ENCODE measurements at regions not wholly inside any gene's neighbourhood (a gene's known extent, or its start where the extent isn't known, plus 50 kb on each side); places are given as distances from the start of the nearest gene placed in this dataset.

GRCh38 chr9:16090907-16091629 is 538.2 kb downstream of the CCDC171 start:
- intact Hi-C loops (cut with micrococcal nuclease; ENCODE audit: unreplicated experiment): no loop called here
- Mint-ChIP-seq H3K36me3 (ENCODE audit: insufficient read depth, unreplicated experiment) (no peaks in the 10 kb centered on the region), H3K27ac (ENCODE audit: unreplicated experiment) (no peak overlapping the region), H3K4me1 (ENCODE audit: low read depth, unreplicated experiment) (no peaks in the 10 kb centered on the region), H3K4me3 (ENCODE audit: low read depth, unreplicated experiment) (no peak overlapping the region), H3K27me3 (ENCODE audit: unreplicated experiment) (no peaks in the 10 kb centered on the region), H3K9me3 (ENCODE audit: low read depth, unreplicated experiment) (peaks cover 12% of the 10 kb centered on the region)
- no peak for DNase-seq
- BruUV-seq (replicated peaks): no TSS peak
- CTCF ChIA-PET: no interaction called here
- TF ChIP-seq CTCF (IDR thresholded peaks at IDR 0.05; ENCODE audit: unreplicated experiment): no peak

DNA sequence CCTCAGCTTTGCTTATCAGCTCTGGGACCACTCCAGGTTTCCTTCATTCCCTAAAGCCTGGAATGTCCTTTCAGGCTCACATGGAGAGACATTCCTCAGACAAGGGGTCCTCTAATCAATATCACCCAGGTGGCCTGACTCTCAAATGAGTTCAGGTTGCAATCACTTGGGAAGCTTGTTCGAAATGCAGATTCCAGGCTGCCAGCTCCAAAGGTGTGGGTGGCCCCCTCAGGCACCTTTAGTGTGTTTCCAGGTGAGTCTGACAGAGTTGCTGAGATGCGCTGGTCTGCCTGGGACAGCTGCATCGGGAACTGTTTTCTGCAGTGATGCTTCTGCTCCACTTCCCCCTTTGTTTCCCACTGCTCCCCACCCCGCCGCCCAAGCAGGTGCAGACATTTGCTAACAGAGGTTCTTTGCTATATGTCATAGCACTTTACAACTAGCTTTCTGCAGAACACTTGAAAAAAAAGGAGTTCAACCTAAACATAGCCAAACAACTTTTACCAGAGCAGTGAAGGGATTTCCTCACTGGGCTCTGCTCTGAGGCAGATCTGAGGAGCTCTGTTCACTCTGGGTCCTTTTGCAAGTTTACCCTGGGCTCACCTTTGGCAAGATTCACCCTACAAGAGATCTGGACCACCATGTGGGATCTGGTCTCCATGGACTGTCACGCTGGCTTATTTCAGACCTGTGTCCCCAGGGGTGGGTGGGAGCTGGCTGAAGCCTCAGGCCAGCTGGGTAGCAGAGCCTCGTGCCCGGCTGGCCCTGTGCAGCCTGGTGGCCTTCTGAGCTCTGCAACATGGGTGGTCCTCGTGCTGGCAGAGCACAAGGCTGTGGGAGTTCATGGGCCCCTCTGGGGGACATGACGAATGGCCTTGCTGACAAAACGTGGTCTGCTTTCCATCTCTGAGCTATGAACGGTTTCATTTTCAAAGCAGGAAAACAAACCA is 539.6 kb downstream of the CCDC171 start:
- H3K4me3 Mint-ChIP-seq (ENCODE audit: low read depth, unreplicated experiment): no peak overlapping the region
- no peak for DNase-seq
- CTCF ChIA-PET: no interaction called here
- TF ChIP-seq CTCF (IDR thresholded peaks at IDR 0.05; ENCODE audit: unreplicated experiment): no peak
- BruUV-seq (replicated peaks): no TSS peak
- intact Hi-C loops (cut with micrococcal nuclease; ENCODE audit: unreplicated experiment): no loop called here
- H3K36me3 Mint-ChIP-seq (ENCODE audit: insufficient read depth, unreplicated experiment): no peaks in the 10 kb centered on the region
- H3K27ac Mint-ChIP-seq (ENCODE audit: unreplicated experiment): no peak overlapping the region
- H3K4me1 Mint-ChIP-seq (ENCODE audit: low read depth, unreplicated experiment): no peaks in the 10 kb centered on the region
- H3K9me3 Mint-ChIP-seq (ENCODE audit: low read depth, unreplicated experiment): peaks cover 9% of the 10 kb centered on the region
- no peaks in the 10 kb centered on the region for H3K27me3 Mint-ChIP-seq (ENCODE audit: unreplicated experiment)

DNA sequence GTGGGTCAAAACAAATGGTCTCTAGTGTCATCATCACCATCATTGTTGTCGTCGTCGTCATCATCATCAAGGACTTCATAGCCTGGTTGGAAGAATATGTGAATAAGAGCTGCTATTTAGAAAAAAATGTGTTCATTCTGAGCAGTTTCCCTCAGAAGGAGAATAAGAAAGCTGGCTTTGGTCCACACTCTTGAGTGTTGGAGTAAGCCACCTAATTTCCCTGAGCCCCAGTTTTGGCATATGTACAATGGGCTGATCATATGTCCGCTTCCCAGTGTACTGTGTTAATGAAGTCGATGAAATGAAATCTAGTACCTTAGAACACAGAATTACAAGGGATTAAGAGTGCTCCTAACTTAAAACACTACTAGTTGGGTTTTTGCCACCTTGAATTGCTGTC is 545.5 kb downstream of the CCDC171 start:
- Mint-ChIP-seq H3K4me3 (ENCODE audit: low read depth, unreplicated experiment) (no peak overlapping the region), H3K36me3 (ENCODE audit: insufficient read depth, unreplicated experiment) (no peaks in the 10 kb centered on the region), H3K27ac (ENCODE audit: unreplicated experiment) (no peak overlapping the region), H3K27me3 (ENCODE audit: unreplicated experiment) (no peaks in the 10 kb centered on the region), H3K4me1 (ENCODE audit: low read depth, unreplicated experiment) (no peaks in the 10 kb centered on the region), H3K9me3 (ENCODE audit: low read depth, unreplicated experiment) (peaks cover 9% of the 10 kb centered on the region)
- TF ChIP-seq CTCF (IDR thresholded peaks at IDR 0.05; ENCODE audit: unreplicated experiment): no peak
- DNase-seq: no peak
- intact Hi-C loops (cut with micrococcal nuclease; ENCODE audit: unreplicated experiment): no loop called here
- BruUV-seq (replicated peaks): no TSS peak
- CTCF ChIA-PET: no interaction called here

DNA sequence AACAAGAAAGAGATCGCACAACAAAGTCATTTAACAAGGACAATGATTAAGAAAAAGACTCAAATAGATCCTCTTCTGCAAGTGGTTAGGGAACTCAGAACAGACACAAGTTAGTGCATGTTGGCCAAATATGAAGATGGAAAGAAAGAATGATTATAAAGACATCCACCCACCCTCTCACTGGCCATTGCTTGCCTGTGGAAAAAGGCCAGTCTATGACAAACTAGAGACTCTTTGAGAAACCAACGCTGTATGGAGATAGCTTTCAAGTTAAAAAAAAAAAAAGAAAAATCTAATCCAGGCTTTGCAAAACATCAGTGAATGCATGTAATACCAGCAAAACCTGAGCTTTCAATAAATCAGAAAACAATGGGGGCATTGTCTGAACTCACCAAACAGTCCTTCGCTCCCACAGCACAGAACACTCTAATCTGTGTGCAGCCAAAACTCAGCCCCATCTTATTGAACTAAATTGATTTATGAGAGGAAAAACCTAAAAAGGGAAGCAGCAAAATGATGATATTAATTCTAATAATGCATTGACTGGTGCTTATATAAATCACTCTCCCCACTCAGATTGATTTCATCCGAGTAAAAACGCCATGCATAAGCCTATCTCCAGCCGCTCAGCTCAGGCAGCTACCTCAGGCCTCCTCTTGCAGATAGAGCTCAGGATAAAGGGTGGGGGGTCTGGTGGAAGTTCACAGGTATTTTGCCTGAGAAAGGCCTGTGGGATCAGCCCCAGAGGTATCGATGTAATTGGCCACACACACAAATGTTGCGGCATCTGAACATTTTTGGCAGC is 547.1 kb downstream of the CCDC171 start:
- CTCF ChIA-PET: interaction anchor here (0.6 kb wide), 1 partner anchor 35 kb away, joined by 3 read pairs; no protein-coding TSS in a partner anchor
- TF ChIP-seq CTCF (IDR thresholded peaks at IDR 0.05; ENCODE audit: unreplicated experiment): no peak
- no peaks in the 10 kb centered on the region for H3K4me1 Mint-ChIP-seq (ENCODE audit: low read depth, unreplicated experiment)
- no peak overlapping the region for H3K4me3 Mint-ChIP-seq (ENCODE audit: low read depth, unreplicated experiment)
- no TSS peak for BruUV-seq (replicated peaks)
- H3K27ac Mint-ChIP-seq (ENCODE audit: unreplicated experiment): no peak overlapping the region
- H3K27me3 Mint-ChIP-seq (ENCODE audit: unreplicated experiment): no peaks in the 10 kb centered on the region
- H3K36me3 Mint-ChIP-seq (ENCODE audit: insufficient read depth, unreplicated experiment): no peaks in the 10 kb centered on the region
- intact Hi-C loops (cut with micrococcal nuclease; ENCODE audit: unreplicated experiment): no loop called here
- H3K9me3 Mint-ChIP-seq (ENCODE audit: low read depth, unreplicated experiment): peaks cover 6% of the 10 kb centered on the region
- DNase-seq: no peak
